ENCODE measurements at regions not wholly inside any gene's neighbourhood (a gene's known extent, or its start where the extent isn't known, plus 50 kb on each side); places are given as distances from the start of the nearest gene placed in this dataset.

GRCh38 chr6:93954584-93954983 is 535.2 kb upstream of the EPHA7 start:
- intact Hi-C loops (cut with DNase I) = no loop called here

GRCh38 chr6:93943661-93944060 is 524.3 kb upstream of the EPHA7 start:
- Histone ChIP-seq H3K27ac (no peak overlapping the region), H3K9me3 (no peaks in the 10 kb centered on the region), H3K36me3 (no peaks in the 10 kb centered on the region), H3K27me3 (peaks cover 4% of the 10 kb centered on the region), H3K4me1 (ENCODE audit: insufficient read depth) (no peaks in the 10 kb centered on the region), H3K4me3 (no peak overlapping the region)
- intact Hi-C loops (cut with DNase I) = no loop called here
- TF ChIP-seq CTCF (IDR thresholded peaks at IDR 0.05) = no peak
- no peak for TF ChIP-seq EP300 (IDR thresholded peaks at IDR 0.05)
- no peak for TF ChIP-seq POLR2A (IDR thresholded peaks at IDR 0.05)
- no peak for DNase-seq

More at GRCh38 chr6:93954584-93954983, 535.2 kb upstream of the EPHA7 start:
- WGBS, 3 donors = 65 to 74% (median 71%) methylated on average over 1 of the region's 1 CpG
- no peaks in the 10 kb centered on the region for H3K9me3 ChIP-seq
- no peak for TF ChIP-seq POLR2A (IDR thresholded peaks at IDR 0.05)
- TF ChIP-seq EP300 (IDR thresholded peaks at IDR 0.05) = no peak
- TF ChIP-seq CTCF (IDR thresholded peaks at IDR 0.05) = no peak
- H3K27ac ChIP-seq = no peak overlapping the region
- no peaks in the 10 kb centered on the region for H3K36me3 ChIP-seq
- DNase-seq = no peak
- no peaks in the 10 kb centered on the region for H3K4me1 ChIP-seq (ENCODE audit: insufficient read depth)
- no peak overlapping the region for H3K4me3 ChIP-seq
- no peaks in the 10 kb centered on the region for H3K27me3 ChIP-seq

- Histone ChIP-seq H3K4me1 (ENCODE audit: insufficient read depth) (no peaks in the 10 kb centered on the region), H3K9me3 (no peaks in the 10 kb centered on the region), H3K27me3 (peaks cover 4% of the 10 kb centered on the region), H3K27ac (no peak overlapping the region), H3K4me3 (no peak overlapping the region), H3K36me3 (no peaks in the 10 kb centered on the region)
- intact Hi-C loops (cut with DNase I) = no loop called here
- DNase-seq = no peak
- WGBS, 3 donors = 44 to 69% (median 58%) methylated on average over 2 of the region's 2 CpGs
- no peak for TF ChIP-seq POLR2A (IDR thresholded peaks at IDR 0.05)
- no peak for TF ChIP-seq CTCF (IDR thresholded peaks at IDR 0.05)
- TF ChIP-seq EP300 (IDR thresholded peaks at IDR 0.05) = no peak
Measured at GRCh38 chr6:93940381-93940780, 521.0 kb upstream of the EPHA7 start.

- Histone ChIP-seq H3K9me3 (no peaks in the 10 kb centered on the region), H3K36me3 (no peaks in the 10 kb centered on the region), H3K27ac (no peak overlapping the region), H3K4me1 (ENCODE audit: insufficient read depth) (no peaks in the 10 kb centered on the region), H3K4me3 (no peak overlapping the region), H3K27me3 (no peaks in the 10 kb centered on the region)
- 50 to 70% (median 58%) methylated on average over 2 of the region's 2 CpGs for WGBS, 3 donors
- TF ChIP-seq EP300 (IDR thresholded peaks at IDR 0.05) (no peak), POLR2A (IDR thresholded peaks at IDR 0.05) (no peak), CTCF (IDR thresholded peaks at IDR 0.05) (no peak)
- DNase-seq = no peak
- intact Hi-C loops (cut with DNase I) = no loop called here
Measured at GRCh38 chr6:93932175-93932574, 512.8 kb upstream of the EPHA7 start.

- WGBS, 3 donors = 92 to 95% (median 94%) methylated on average over 5 of the region's 5 CpGs
- intact Hi-C loops (cut with DNase I) = no loop called here
Measured at GRCh38 chr6:93927731-93928130, 508.4 kb upstream of the EPHA7 start.

More at GRCh38 chr6:93927731-93928130, 508.4 kb upstream of the EPHA7 start:
- Histone ChIP-seq H3K4me1 (ENCODE audit: insufficient read depth) (no peaks in the 10 kb centered on the region), H3K36me3 (no peaks in the 10 kb centered on the region), H3K4me3 (no peak overlapping the region), H3K27ac (no peak overlapping the region), H3K27me3 (no peaks in the 10 kb centered on the region), H3K9me3 (no peaks in the 10 kb centered on the region)
- no peak for DNase-seq
- no peak for TF ChIP-seq EP300 (IDR thresholded peaks at IDR 0.05)
- no peak for TF ChIP-seq CTCF (IDR thresholded peaks at IDR 0.05)
- no peak for TF ChIP-seq POLR2A (IDR thresholded peaks at IDR 0.05)

All from ovary (tissue), 7 donors.